Epithelial cell of proximal tubule (primary cell): ENCODE measurements at regions not wholly inside any gene's neighbourhood (a gene's known extent, or its start where the extent isn't known, plus 50 kb on each side); places are given as distances from the start of the nearest gene placed in this dataset.

ENCODE experiments used
- DNase-seq: peaks from one replicate; pipeline ENCODE4 v3.0.0-alpha.2; 2011; ENCODE audit warnings: low read depth
- H3K4me3 ChIP-seq: 2 replicates; pipeline ENCODE4 v1.5.1; 2011; ENCODE audit warnings: low read depth, mild to moderate bottlenecking, low read length
- CTCF ChIP-seq: conservative IDR thresholded peaks from 2 replicates; pipeline ENCODE4 v1.5.1; 2012; ENCODE audit warnings: low read depth, mild to moderate bottlenecking, low read length

- H3K4me3 ChIP-seq: no peak overlapping the region
- DNase-seq: no peak
These were observed 58.1 kb upstream of the MTAP start for GRCh38 chr9:21744320-21744719.

GRCh38 chr9:21744841-21745240, 57.6 kb upstream of the MTAP start:
- no peak overlapping the region for H3K4me3 ChIP-seq
- no peak for TF ChIP-seq CTCF
- DNase-seq: no peak

More at GRCh38 chr9:21744320-21744719, 58.1 kb upstream of the MTAP start:
- TF ChIP-seq CTCF: no peak

GRCh38 chr9:21746550-21746949, 55.9 kb upstream of the MTAP start:
- DNase-seq: no peak
- no peak for TF ChIP-seq CTCF
- H3K4me3 ChIP-seq: no peak overlapping the region

- TF ChIP-seq CTCF: no peak
- no peak overlapping the region for H3K4me3 ChIP-seq
- no peak for DNase-seq
These were observed 55.3 kb upstream of the MTAP start for GRCh38 chr9:21747175-21747574.

GRCh38 chr9:21750021-21750735, 52.3 kb upstream of the MTAP start:
- DNase-seq: no peak
- TF ChIP-seq CTCF: no peak
- no peak overlapping the region for H3K4me3 ChIP-seq

- no peak for DNase-seq
- TF ChIP-seq CTCF: no peak
- H3K4me3 ChIP-seq: no peak overlapping the region
These were observed 50.4 kb upstream of the MTAP start for GRCh38 chr9:21751998-21752397.
